Astrocyte (in vitro differentiated cells and primary cell): ENCODE measurements at regions not wholly inside any gene's neighbourhood (a gene's known extent, or its start where the extent isn't known, plus 50 kb on each side); places are given as distances from the start of the nearest gene placed in this dataset.

Experiments used
- DNase-seq: peaks from one replicate; pipeline ENCODE4 v3.0.0-alpha.2; 2010; ENCODE audit warnings: low read depth
- FAIRE-seq: peaks from 2 replicates; lab custom pipeline; 2011; peaks lifted over from hg19 to GRCh38; lab: Jason Lieb, UNC
- H2AFZ ChIP-seq: 2 replicates; pipeline ENCODE4 v1.6.0; 2012; ENCODE audit warnings: low read depth, low read length, inconsistent platforms
- H3K27ac ChIP-seq: 2 replicates; pipeline ENCODE4 v1.5.1; 2011; ENCODE audit warnings: low read depth, low read length, inconsistent platforms
- H3K27me3 ChIP-seq: 2 replicates; pipeline ENCODE4 v1.6.0; 2011; ENCODE audit warnings: low read length, inconsistent platforms; ENCODE audit not compliant: insufficient read depth
- H3K36me3 ChIP-seq: 2 replicates; pipeline ENCODE4 v1.5.1; 2011; ENCODE audit warnings: low read length, inconsistent platforms; ENCODE audit not compliant: insufficient read depth
- H3K4me1 ChIP-seq: 2 replicates; pipeline ENCODE4 v1.5.1; 2011; ENCODE audit warnings: low read length, inconsistent platforms; ENCODE audit not compliant: insufficient read depth
- H3K4me2 ChIP-seq: 2 replicates; pipeline ENCODE4 v1.6.0; 2012; ENCODE audit warnings: low read length, inconsistent platforms
- H3K4me3 ChIP-seq: 2 replicates; pipeline ENCODE4 v1.5.1; 2011; ENCODE audit warnings: low read depth, mild to moderate bottlenecking, low read length, inconsistent platforms; ENCODE audit not compliant: insufficient read depth
- H3K79me2 ChIP-seq: 2 replicates; pipeline ENCODE4 v1.6.0; 2012; ENCODE audit warnings: mild to moderate bottlenecking, low read length, inconsistent platforms; ENCODE audit not compliant: insufficient read depth
- H3K9ac ChIP-seq: 2 replicates; pipeline ENCODE4 v1.6.0; 2012; ENCODE audit warnings: mild to moderate bottlenecking, low read length, inconsistent platforms
- H3K9me3 ChIP-seq: 2 replicates; pipeline ENCODE4 v1.5.1; 2012; ENCODE audit warnings: low read depth, mild to moderate bottlenecking, low read length, inconsistent platforms; ENCODE audit not compliant: insufficient read depth
- H4K20me1 ChIP-seq: 2 replicates; pipeline ENCODE4 v1.6.0; 2012; ENCODE audit warnings: low read length, inconsistent platforms; ENCODE audit not compliant: insufficient read depth
- H3K27ac Mint-ChIP-seq: one replicate; pipeline ENCODE4 v1.8.0; 2021; ENCODE audit warnings: mild to moderate bottlenecking, mixed read lengths; ENCODE audit not compliant: unreplicated experiment
- H3K27me3 Mint-ChIP-seq: one replicate; pipeline ENCODE4 v1.8.0; 2021; ENCODE audit warnings: low read depth, mixed read lengths; ENCODE audit not compliant: unreplicated experiment
- H3K36me3 Mint-ChIP-seq: one replicate; pipeline ENCODE4 v1.8.0; 2021; ENCODE audit warnings: low read depth, mixed read lengths; ENCODE audit not compliant: unreplicated experiment
- H3K4me1 Mint-ChIP-seq: one replicate; pipeline ENCODE4 v1.8.0; 2021; ENCODE audit warnings: low read depth, mixed read lengths; ENCODE audit not compliant: unreplicated experiment
- H3K4me3 Mint-ChIP-seq: one replicate; pipeline ENCODE4 v1.8.0; 2021; ENCODE audit warnings: mild to moderate bottlenecking, moderate library complexity, mixed read lengths; ENCODE audit not compliant: unreplicated experiment
- H3K9me3 Mint-ChIP-seq: one replicate; pipeline ENCODE4 v1.8.0; 2021; ENCODE audit warnings: mild to moderate bottlenecking, mixed read lengths; ENCODE audit not compliant: unreplicated experiment
- EZH2 ChIP-seq: IDR thresholded peaks from 2 replicates; pipeline ENCODE4 v1.6.1; 2012; ENCODE audit warnings: mild to moderate bottlenecking, low read length, inconsistent platforms; ENCODE audit not compliant: insufficient read depth
- TF ChIP-seq, protein P1 (sequence below): IDR thresholded peaks from 2 replicates; pipeline ENCODE4 v1.5.1; 2011; ENCODE audit warnings: low read depth, mild to moderate bottlenecking, inconsistent platforms, low read length, moderate library complexity; ENCODE audit not compliant: insufficient read depth

DNA sequence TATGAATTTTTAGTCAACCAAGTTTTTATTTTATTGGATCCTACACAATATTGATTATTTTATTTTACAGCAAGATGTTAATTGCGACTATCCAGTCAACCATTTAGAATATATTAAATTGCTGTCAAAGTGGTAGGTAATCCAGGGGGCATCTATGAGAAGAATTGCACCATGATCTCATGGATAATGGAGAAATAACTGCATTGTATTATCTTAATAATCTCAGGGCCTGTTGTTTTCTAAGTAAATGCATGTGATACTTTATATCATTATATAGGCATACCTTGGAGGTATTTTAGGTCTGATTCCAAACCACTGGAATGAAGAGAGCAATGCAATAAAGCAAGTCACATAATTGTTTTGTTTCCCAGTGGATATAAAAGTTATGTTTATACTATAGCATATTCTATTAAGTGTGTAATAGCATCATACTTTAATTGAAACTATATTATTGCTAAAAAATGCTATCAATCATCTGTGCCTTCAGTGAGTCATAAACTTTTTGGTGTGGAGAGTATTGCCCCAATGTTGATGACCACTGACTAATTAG lies 595.4 kb upstream of the CHORDC1 start:
- Histone ChIP-seq H4K20me1 (no peaks in the 10 kb centered on the region), H2AFZ (no peak overlapping the region), H3K4me3 (no peak overlapping the region), H3K79me2 (no peaks in the 10 kb centered on the region), H3K27me3 (no peaks in the 10 kb centered on the region), H3K36me3 (no peaks in the 10 kb centered on the region), H3K27ac (no peak overlapping the region), H3K9ac (no peak overlapping the region), H3K9me3 (no peaks in the 10 kb centered on the region), H3K4me1 (no peaks in the 10 kb centered on the region), H3K4me2 (no peak overlapping the region)
- no peaks in the 10 kb centered on the region for H3K36me3 Mint-ChIP-seq
- H3K4me1 Mint-ChIP-seq, result no peaks in the 10 kb centered on the region
- FAIRE-seq (no peak), DNase-seq (no peak)
- no peaks in the 10 kb centered on the region for H3K9me3 Mint-ChIP-seq
- H3K4me3 Mint-ChIP-seq, result no peak overlapping the region
- TF ChIP-seq EZH2, result no peak
- no peak overlapping the region for H3K27ac Mint-ChIP-seq
- peaks cover 1% of the 10 kb centered on the region for H3K27me3 Mint-ChIP-seq

DNA sequence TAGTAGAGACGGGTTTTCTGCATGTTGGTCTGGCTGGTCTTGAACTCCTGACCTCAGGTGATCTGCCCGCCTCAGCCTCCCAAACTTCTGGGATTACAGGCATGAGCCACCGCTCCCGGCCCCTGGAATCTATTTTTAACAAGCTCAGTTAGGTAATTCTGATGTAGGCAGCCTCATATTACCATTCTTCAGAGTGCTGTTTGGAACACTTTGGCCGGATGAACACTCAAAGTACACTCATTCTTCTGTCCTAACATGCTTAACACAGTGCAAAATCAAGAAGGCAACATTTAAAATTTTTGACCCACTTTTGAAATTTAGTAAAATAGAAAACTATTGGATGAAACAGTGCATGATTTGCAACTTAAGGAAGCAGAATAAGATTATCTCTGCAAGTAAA lies 586.7 kb upstream of the CHORDC1 start:
- no peak for FAIRE-seq

DNA sequence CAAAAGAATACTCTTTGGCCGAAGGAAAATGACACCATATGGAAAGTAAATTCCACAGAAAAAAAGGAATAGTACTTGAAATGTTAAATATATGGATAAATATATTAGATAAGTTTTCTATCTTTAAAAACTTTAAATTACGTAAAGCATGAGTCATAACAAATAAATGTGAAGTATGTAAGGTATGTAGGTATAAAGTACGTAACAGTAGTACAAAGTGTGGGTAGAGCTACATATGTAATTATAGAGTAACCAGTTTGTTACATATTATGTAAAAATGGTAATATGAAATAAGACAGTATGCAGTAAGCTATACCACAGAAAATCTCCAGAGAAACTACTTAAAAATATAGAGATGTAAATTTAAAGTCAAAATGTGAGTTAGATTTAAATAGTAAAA lies 582.3 kb upstream of the CHORDC1 start:
- TF ChIP-seq EZH2, result no peak
- TF ChIP-seq, protein P1, sequence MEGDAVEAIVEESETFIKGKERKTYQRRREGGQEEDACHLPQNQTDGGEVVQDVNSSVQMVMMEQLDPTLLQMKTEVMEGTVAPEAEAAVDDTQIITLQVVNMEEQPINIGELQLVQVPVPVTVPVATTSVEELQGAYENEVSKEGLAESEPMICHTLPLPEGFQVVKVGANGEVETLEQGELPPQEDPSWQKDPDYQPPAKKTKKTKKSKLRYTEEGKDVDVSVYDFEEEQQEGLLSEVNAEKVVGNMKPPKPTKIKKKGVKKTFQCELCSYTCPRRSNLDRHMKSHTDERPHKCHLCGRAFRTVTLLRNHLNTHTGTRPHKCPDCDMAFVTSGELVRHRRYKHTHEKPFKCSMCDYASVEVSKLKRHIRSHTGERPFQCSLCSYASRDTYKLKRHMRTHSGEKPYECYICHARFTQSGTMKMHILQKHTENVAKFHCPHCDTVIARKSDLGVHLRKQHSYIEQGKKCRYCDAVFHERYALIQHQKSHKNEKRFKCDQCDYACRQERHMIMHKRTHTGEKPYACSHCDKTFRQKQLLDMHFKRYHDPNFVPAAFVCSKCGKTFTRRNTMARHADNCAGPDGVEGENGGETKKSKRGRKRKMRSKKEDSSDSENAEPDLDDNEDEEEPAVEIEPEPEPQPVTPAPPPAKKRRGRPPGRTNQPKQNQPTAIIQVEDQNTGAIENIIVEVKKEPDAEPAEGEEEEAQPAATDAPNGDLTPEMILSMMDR, result no peak
- Histone ChIP-seq H2AFZ (no peak overlapping the region), H3K27ac (no peak overlapping the region), H3K9ac (no peak overlapping the region), H3K79me2 (no peaks in the 10 kb centered on the region), H3K27me3 (no peaks in the 10 kb centered on the region), H3K9me3 (no peaks in the 10 kb centered on the region), H3K4me3 (no peak overlapping the region), H3K4me2 (no peak overlapping the region), H3K4me1 (no peaks in the 10 kb centered on the region), H4K20me1 (no peaks in the 10 kb centered on the region), H3K36me3 (no peaks in the 10 kb centered on the region)
- Mint-ChIP-seq H3K27ac (no peak overlapping the region), H3K27me3 (no peaks in the 10 kb centered on the region), H3K9me3 (peaks cover 1% of the 10 kb centered on the region), H3K36me3 (no peaks in the 10 kb centered on the region), H3K4me1 (peaks cover 10% of the 10 kb centered on the region), H3K4me3 (no peak overlapping the region)
- DNase-seq, result no peak
- FAIRE-seq, result no peak

More for the DNA sequence above, 586.7 kb upstream of the CHORDC1 start:
- Mint-ChIP-seq H3K27ac (no peak overlapping the region), H3K4me1 (peaks cover 5% of the 10 kb centered on the region), H3K4me3 (no peak overlapping the region), H3K27me3 (no peaks in the 10 kb centered on the region), H3K36me3 (no peaks in the 10 kb centered on the region), H3K9me3 (peaks cover 1% of the 10 kb centered on the region)
- H3K4me3 ChIP-seq, result no peak overlapping the region
- TF ChIP-seq EZH2, result no peak
- TF ChIP-seq, protein P1, result no peak
- H4K20me1 ChIP-seq, result no peaks in the 10 kb centered on the region
- no peaks in the 10 kb centered on the region for H3K27me3 ChIP-seq
- no peak overlapping the region for H3K9ac ChIP-seq
- H3K4me2 ChIP-seq, result no peak overlapping the region
- no peak for DNase-seq
- no peaks in the 10 kb centered on the region for H3K4me1 ChIP-seq
- H3K79me2 ChIP-seq, result no peaks in the 10 kb centered on the region
- H3K36me3 ChIP-seq, result no peaks in the 10 kb centered on the region
- H2AFZ ChIP-seq, result no peak overlapping the region
- no peak overlapping the region for H3K27ac ChIP-seq
- H3K9me3 ChIP-seq, result no peaks in the 10 kb centered on the region
